AG04449 (cell line): ENCODE measurements at regions not wholly inside any gene's neighbourhood (a gene's known extent, or its start where the extent isn't known, plus 50 kb on each side); places are given as distances from the start of the nearest gene placed in this dataset.

Experiments
- CTCF ChIA-PET: fragments of 350-600 bp; formaldehyde crosslinking; extraction: SDS; loops from one replicate; lab custom pipeline; 2021; ENCODE audit warnings: antibody characterized with exemption; lab: Yijun Ruan, JAX
- POLR2A ChIA-PET: fragments of 400-600, 350-600 bp; formaldehyde crosslinking; extraction: SDS; loops from one replicate; lab custom pipeline; 2020; ENCODE audit warnings: antibody characterized with exemption, inconsistent platforms; lab: Yijun Ruan, JAX
- DNase-seq: peaks from one replicate; pipeline ENCODE4 v3.0.0-alpha.2; 2010; ENCODE audit warnings: low read depth, low spot score
- H3K4me3 ChIP-seq: 2 replicates; pipeline ENCODE4 v1.5.1; 2011; ENCODE audit warnings: low read depth, mild to moderate bottlenecking, control low read depth, low read length
- TF ChIP-seq, protein P1 (sequence below): IDR thresholded peaks from one replicate; pipeline ENCODE4 v1.5.1; 2011; ENCODE audit warnings: mild to moderate bottlenecking, moderate library complexity, low read length, control low read depth, inconsistent platforms; ENCODE audit not compliant: insufficient read depth; ENCODE audit errors: missing control alignments

DNA sequence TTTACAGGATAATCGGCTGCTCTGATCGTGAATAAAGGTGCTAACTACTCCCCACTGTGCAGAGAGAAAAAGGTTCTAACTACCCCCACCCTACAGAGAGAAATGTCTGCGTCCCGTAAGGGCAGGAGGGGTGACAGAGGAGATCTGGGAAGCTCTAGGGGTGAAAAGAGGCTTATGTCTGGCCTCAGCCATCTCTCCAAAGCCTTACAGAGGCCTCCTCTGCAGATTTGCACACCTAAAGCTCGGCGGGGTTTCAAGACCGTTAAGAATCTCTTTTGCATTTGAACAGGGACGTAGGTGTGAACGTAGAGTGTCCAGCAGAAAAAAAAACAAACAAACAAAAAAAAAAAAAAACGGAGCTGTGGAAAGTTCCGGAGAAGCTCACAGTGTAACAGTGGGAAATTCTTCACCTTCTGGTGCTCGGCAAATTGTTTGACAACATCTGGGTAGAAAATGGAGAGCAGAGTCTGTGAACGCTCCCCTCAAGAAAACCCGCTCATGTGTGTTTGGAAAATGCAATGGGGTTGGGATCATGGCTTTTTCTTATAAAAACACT lies 161.0 kb downstream of the SHOX start:
- TF ChIP-seq, protein P1, sequence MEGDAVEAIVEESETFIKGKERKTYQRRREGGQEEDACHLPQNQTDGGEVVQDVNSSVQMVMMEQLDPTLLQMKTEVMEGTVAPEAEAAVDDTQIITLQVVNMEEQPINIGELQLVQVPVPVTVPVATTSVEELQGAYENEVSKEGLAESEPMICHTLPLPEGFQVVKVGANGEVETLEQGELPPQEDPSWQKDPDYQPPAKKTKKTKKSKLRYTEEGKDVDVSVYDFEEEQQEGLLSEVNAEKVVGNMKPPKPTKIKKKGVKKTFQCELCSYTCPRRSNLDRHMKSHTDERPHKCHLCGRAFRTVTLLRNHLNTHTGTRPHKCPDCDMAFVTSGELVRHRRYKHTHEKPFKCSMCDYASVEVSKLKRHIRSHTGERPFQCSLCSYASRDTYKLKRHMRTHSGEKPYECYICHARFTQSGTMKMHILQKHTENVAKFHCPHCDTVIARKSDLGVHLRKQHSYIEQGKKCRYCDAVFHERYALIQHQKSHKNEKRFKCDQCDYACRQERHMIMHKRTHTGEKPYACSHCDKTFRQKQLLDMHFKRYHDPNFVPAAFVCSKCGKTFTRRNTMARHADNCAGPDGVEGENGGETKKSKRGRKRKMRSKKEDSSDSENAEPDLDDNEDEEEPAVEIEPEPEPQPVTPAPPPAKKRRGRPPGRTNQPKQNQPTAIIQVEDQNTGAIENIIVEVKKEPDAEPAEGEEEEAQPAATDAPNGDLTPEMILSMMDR = no peak
- ChIA-PET CTCF (no interaction called here), POLR2A (no interaction called here)

DNA sequence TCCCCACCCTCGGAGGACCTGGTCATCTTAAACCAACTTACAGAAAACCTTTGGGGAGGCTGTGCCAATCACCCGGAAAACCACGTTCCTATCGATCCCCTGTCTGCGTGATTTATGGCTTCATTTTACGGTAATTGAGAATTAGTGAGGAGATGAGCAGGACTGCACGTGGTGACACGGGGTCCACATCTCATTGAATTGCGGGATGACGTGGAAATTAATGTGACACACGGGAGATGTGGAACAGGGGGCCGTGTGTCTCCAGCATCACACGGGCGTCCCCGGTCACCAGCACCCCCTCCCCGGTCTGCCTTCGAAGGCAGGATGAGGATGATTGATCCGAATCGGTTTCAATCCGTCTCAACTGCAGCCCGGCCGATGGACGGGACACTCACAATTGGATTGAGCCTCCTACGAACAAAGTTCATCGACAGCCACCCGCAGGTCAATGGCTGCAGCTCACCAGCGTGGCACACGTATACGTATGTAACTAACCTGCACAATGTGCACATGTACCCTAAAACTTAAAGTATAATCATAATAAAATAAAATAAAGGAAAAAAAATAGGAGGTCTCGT lies 160.3 kb downstream of the SHOX start:
- TF ChIP-seq, protein P1 = no peak
- DNase-seq = no peak
- ChIA-PET CTCF (no interaction called here), POLR2A (no interaction called here)
- H3K4me3 ChIP-seq = no peak overlapping the region

More for the DNA sequence above, 161.0 kb downstream of the SHOX start:
- no peak for DNase-seq
- no peak overlapping the region for H3K4me3 ChIP-seq

DNA sequence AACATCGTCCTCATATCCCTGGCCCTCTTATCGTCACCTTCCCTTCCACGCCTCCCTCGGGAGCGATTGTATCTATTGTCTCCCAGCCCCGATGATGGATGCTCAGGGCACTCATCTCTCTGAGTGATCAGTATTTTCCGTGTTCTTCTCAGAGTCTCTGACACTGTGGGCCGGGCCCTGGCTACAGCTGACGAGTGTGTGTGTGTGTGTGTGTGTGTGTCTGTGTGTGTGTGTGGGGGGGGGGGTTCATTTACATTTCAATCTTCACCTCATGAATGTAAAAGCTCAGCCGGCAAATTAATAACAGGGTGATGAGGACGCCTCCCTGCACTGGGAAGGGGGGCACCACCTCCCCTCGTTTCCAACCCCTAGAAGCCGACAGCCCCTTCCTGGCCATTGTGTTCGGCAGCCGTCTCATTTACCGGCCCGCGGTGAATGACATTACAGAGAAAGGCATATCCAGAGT lies 159.5 kb downstream of the SHOX start:
- POLR2A ChIA-PET = no interaction called here
- no peak overlapping the region for H3K4me3 ChIP-seq
- CTCF ChIA-PET = no interaction called here
- TF ChIP-seq, protein P1 = no peak
- DNase-seq = no peak

DNA sequence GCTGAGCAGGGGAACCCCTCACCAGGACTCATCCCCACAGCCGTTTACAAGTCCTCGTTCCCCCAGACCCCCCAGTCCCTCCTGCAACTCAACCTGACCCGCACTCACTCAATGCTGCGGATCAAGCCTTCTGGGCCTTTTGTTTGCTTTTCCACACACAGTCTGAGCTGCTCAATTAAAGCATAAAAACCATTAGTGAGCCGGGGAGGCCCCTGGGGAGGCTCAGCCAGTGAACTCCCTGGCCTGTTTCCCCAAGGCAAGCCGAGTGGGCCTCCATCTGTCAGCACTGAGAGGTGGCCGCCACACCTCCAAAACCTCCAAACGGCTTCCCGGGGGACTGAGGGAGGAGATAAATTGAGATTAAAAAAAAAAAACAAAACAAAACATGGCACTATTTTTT lies 158.5 kb downstream of the SHOX start:
- TF ChIP-seq, protein P1 = no peak
- CTCF ChIA-PET = no interaction called here
- POLR2A ChIA-PET = no interaction called here
- H3K4me3 ChIP-seq = no peak overlapping the region
- no peak for DNase-seq

DNA sequence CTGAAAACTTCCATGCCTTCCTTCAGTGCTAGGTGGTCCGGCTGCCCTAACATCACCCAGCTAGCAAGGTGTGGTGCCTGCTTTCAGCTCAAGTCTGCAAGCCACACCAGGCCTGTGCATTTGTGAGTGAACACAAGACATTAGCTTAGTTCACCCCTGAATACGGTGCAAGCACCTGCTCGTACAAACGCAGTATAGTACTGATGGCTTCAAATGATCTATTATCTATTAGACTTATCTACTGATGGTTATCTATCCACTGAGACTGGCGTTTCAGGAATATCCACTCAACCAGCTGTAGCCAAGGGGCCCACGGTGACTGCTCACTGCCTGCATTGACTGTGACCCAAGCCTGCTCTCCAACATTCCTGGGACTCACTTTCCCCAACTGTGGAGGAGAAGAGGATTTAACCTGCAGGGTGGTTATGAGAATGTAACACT lies 155.9 kb downstream of the SHOX start:
- TF ChIP-seq, protein P1 = no peak
- H3K4me3 ChIP-seq = no peak overlapping the region
- CTCF ChIA-PET = no interaction called here
- no peak for DNase-seq
- POLR2A ChIA-PET = no interaction called here

DNA sequence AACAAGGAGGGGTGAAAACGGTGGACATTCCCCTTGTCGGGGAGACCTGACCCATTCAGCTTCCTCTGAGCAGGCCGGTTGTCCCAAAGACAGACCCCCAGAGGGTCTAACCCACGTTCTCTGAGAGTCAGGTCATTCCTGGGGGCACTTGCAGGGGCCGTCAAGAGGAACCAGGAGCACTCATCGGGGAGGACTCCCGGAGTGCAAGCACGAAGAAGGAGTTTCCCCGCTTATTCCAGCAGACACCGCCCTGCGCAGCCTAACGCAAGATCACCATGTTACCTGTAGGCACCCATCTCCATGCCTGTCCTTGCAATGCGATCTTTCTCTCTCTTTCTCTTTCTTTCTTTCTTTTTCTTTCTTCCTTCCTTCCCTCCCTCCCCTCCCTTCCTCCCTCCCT lies 154.2 kb downstream of the SHOX start:
- ChIA-PET POLR2A (no interaction called here), CTCF (no interaction called here)
- TF ChIP-seq, protein P1 = no peak
- no peak overlapping the region for H3K4me3 ChIP-seq
- no peak for DNase-seq
